NT2/D1 (cell line): ENCODE measurements at regions not wholly inside any gene's neighbourhood (a gene's known extent, or its start where the extent isn't known, plus 50 kb on each side); places are given as distances from the start of the nearest gene placed in this dataset.

Source experiments
- SUZ12 ChIP-seq: IDR thresholded peaks from 2 replicates; pipeline ENCODE4 v1.6.1; 2011; ENCODE audit not compliant: insufficient read length, insufficient read depth; ENCODE audit errors: extremely low read depth
- YY1 ChIP-seq: IDR thresholded peaks from 2 replicates; pipeline ENCODE4 v1.6.1; 2011; ENCODE audit not compliant: insufficient read length, insufficient read depth
- ZNF274 ChIP-seq: IDR thresholded peaks from 2 replicates; pipeline ENCODE4 v1.6.1; 2011; ENCODE audit warnings: mild to moderate bottlenecking, low read depth, low read length

- TF ChIP-seq SUZ12 (no peak), YY1 (no peak), ZNF274 (no peak)
Observed at GRCh38 chr5:124195411-124195810, 551.0 kb downstream of the ZNF608 start.
